ENCODE measurements at regions not wholly inside any gene's neighbourhood (a gene's known extent, or its start where the extent isn't known, plus 50 kb on each side); places are given as distances from the start of the nearest gene placed in this dataset.

DNA sequence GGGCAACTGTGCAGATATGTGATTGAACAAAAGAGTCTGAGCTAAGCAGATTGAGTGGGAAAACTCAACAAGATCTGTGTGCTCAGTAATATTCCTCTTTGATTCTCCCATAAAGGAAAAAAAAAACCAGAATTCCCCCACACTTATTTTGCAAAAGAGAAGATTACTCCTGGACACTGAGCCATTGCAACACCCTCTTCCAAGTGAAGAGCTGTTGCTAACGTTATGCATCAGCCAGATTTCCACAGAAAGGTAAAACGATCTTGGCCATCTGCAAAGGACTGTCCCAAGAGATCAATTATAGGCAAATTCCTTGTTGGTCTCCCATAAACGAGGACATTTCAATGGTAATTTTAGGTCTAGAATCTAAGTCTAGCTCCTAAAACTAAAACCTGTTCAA is 587.7 kb downstream of the C12orf50 start:
- Histone ChIP-seq H3K27me3 (ENCODE audit: control insufficient read depth, insufficient read depth, low read length) (no peaks in the 10 kb centered on the region), H3K4me3 (ENCODE audit: low read length) (no peak overlapping the region), H3K9me3 (ENCODE audit: control insufficient read depth, insufficient read depth, low read length) (no peaks in the 10 kb centered on the region), H3K27ac (ENCODE audit: low read length) (no peak overlapping the region), H3K36me3 (ENCODE audit: control insufficient read depth, insufficient read depth, low read length) (no peaks in the 10 kb centered on the region), H3K4me1 (ENCODE audit: control insufficient read depth, insufficient read depth, low read length) (no peaks in the 10 kb centered on the region)
- 70% methylated on average over 3 of the region's 3 CpGs for WGBS (ENCODE audit: insufficient coverage)
- no peak for TF ChIP-seq CTCF (IDR thresholded peaks at IDR 0.05)
- H3K36me3 Mint-ChIP-seq = no peaks in the 10 kb centered on the region
- H3K9me3 Mint-ChIP-seq = peaks cover 12 to 25% of the 10 kb centered on the region in 2 donors
- DNase-seq = no peak
- H3K27ac Mint-ChIP-seq = no peak overlapping the region
- no peak overlapping the region for H3K4me3 Mint-ChIP-seq
- H3K27me3 Mint-ChIP-seq (ENCODE audit: low read depth in 2 of 2) = no peaks in the 10 kb centered on the region
- intact Hi-C loops (cut with micrococcal nuclease) = no loop called here
- no peaks in the 10 kb centered on the region for H3K4me1 Mint-ChIP-seq
- no peak for ATAC-seq

DNA sequence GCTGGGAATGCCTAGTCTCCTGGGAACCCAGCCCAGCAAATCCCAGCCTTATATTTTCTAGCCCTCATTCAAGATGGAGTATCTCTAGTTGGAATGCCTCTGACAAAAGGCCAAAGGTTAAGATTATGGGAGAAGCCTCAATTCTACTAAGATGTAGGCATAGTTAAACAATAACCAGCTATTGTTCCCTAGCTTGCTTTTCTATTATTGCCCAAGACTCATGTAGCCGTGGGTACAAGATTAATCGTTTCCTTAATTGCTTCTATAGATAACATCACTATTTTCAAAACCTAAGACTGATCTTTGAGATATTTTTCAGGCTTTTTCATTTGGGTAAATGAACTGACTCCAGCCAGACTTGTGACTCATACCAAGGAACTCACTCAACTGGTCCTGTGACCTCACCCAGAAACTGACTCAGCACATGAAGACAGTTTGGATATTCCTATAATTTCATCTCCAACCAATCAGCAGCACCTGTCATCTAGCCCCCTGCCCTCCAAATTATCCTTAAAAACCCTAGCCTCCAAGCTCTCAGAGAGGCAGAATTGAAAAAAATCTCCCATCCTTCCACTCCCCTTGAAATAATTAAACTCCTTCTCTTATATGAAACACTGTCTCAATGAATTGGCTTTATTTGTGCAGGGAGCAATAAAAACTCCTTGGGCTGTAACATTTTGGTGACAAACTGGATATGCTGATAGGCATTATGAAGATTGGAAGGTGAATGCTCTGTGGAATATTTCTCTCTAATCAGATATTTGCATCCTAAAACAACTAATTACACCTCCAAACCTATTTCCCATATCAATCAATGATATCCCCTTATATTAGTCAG is 589.0 kb downstream of the C12orf50 start:
- no peaks in the 10 kb centered on the region for H3K4me1 ChIP-seq (ENCODE audit: control insufficient read depth, insufficient read depth, low read length)
- H3K27me3 Mint-ChIP-seq (ENCODE audit: low read depth in 2 of 2) = no peaks in the 10 kb centered on the region
- H3K9me3 Mint-ChIP-seq = peaks cover 9 to 19% of the 10 kb centered on the region in 2 donors
- no peak overlapping the region for H3K4me3 ChIP-seq (ENCODE audit: low read length)
- no peak for DNase-seq
- no peaks in the 10 kb centered on the region for H3K9me3 ChIP-seq (ENCODE audit: control insufficient read depth, insufficient read depth, low read length)
- no peak for TF ChIP-seq CTCF (IDR thresholded peaks at IDR 0.05)
- 21% methylated on average over 2 of the region's 2 CpGs for WGBS (ENCODE audit: insufficient coverage)
- H3K4me3 Mint-ChIP-seq = no peak overlapping the region
- no peak for ATAC-seq
- no peak overlapping the region for H3K27ac ChIP-seq (ENCODE audit: low read length)
- no peaks in the 10 kb centered on the region for H3K4me1 Mint-ChIP-seq
- H3K36me3 ChIP-seq (ENCODE audit: control insufficient read depth, insufficient read depth, low read length) = no peaks in the 10 kb centered on the region
- intact Hi-C loops (cut with micrococcal nuclease) = no loop called here
- no peak overlapping the region for H3K27ac Mint-ChIP-seq
- H3K27me3 ChIP-seq (ENCODE audit: control insufficient read depth, insufficient read depth, low read length) = no peaks in the 10 kb centered on the region
- no peaks in the 10 kb centered on the region for H3K36me3 Mint-ChIP-seq

DNA sequence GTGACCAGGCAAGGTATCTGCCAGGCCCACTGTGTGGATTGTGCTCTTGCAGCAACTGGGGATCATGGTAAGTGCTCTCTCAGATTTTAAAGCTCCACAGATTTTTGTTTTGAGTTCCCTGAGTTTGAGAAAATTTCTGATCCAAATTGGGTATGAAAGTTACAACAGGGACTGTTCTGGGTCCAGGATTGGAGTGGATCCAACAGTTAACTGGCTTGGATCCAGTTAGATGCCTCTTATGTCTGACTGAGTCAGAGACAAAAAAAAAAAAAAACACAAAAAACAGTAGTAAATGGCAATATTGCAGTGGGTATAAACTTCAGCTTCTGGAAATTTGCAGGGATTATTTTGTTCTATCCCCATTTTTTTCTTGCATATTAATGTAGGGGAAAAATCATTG is 598.8 kb downstream of the C12orf50 start:
- H3K36me3 ChIP-seq (ENCODE audit: control insufficient read depth, insufficient read depth, low read length) = no peaks in the 10 kb centered on the region
- DNase-seq = no peak
- ATAC-seq = no peak
- peaks cover 7% of the 10 kb centered on the region for H3K36me3 Mint-ChIP-seq
- no peak overlapping the region for H3K4me3 Mint-ChIP-seq
- no peaks in the 10 kb centered on the region for H3K27me3 ChIP-seq (ENCODE audit: control insufficient read depth, insufficient read depth, low read length)
- peaks cover 8 to 28% of the 10 kb centered on the region in 2 donors for H3K9me3 Mint-ChIP-seq
- no peaks in the 10 kb centered on the region for H3K4me1 ChIP-seq (ENCODE audit: control insufficient read depth, insufficient read depth, low read length)
- peaks cover 4% of the 10 kb centered on the region for H3K9me3 ChIP-seq (ENCODE audit: control insufficient read depth, insufficient read depth, low read length)
- H3K4me3 ChIP-seq (ENCODE audit: low read length) = no peak overlapping the region
- intact Hi-C loops (cut with micrococcal nuclease) = no loop called here
- H3K4me1 Mint-ChIP-seq = no peaks in the 10 kb centered on the region
- no peak overlapping the region for H3K27ac Mint-ChIP-seq
- TF ChIP-seq CTCF (IDR thresholded peaks at IDR 0.05) = no peak
- no peak overlapping the region for H3K27ac ChIP-seq (ENCODE audit: low read length)
- H3K27me3 Mint-ChIP-seq (ENCODE audit: low read depth in 2 of 2) = no peaks in the 10 kb centered on the region
